Activated CD8-positive, alpha-beta T cell treated with anti-CD3 and anti-CD28 coated beads for 36 hours (primary cell): ENCODE measurements at regions not wholly inside any gene's neighbourhood (a gene's known extent, or its start where the extent isn't known, plus 50 kb on each side); places are given as distances from the start of the nearest gene placed in this dataset.

Source experiments
- ATAC-seq: fragments of 200-7000 bp; cut with Tn5 transposase; one replicate; pipeline ENCODE4 v1.10.0; 2021; ENCODE audit warnings: mild to moderate bottlenecking, moderate library complexity
- CTCF ChIA-PET: fragments of 350-600 bp; sonication (Branson Sonifier 250); formaldehyde crosslinking; loops from one replicate; lab custom pipeline; 2021; ENCODE audit warnings: antibody characterized with exemption; lab: Charles Lee
- POLR2A ChIA-PET: fragments of 350-600 bp; sonication (Branson Sonifier 250); formaldehyde crosslinking; loops from one replicate; lab custom pipeline; 2021; ENCODE audit warnings: antibody characterized with exemption; lab: Charles Lee
- DNase-seq: peaks from one replicate; pipeline ENCODE4 v3.0.0-alpha.2; 2020
- H3K27ac Mint-ChIP-seq: one replicate; pipeline ENCODE4 v1.8.0; 2021; ENCODE audit warnings: mild to moderate bottlenecking, mixed read lengths
- H3K27me3 Mint-ChIP-seq: one replicate; pipeline ENCODE4 v1.8.0; 2021; ENCODE audit warnings: mixed read lengths
- H3K36me3 Mint-ChIP-seq: one replicate; pipeline ENCODE4 v1.8.0; 2021; ENCODE audit warnings: low read depth, mixed read lengths
- H3K4me1 Mint-ChIP-seq: one replicate; pipeline ENCODE4 v1.8.0; 2021; ENCODE audit warnings: low read depth, mixed read lengths
- H3K4me3 Mint-ChIP-seq: one replicate; pipeline ENCODE4 v1.8.0; 2021; ENCODE audit warnings: mild to moderate bottlenecking, moderate library complexity, mixed read lengths
- H3K9me3 Mint-ChIP-seq: one replicate; pipeline ENCODE4 v1.8.0; 2021; ENCODE audit warnings: mixed read lengths
- CTCF ChIP-seq: fragments of 200-600 bp; IDR thresholded peaks from one replicate; pipeline ENCODE4 v1.8.0; 2022; ENCODE audit warnings: antibody characterized with exemption, mild to moderate bottlenecking
- intact Hi-C: fragments of 100-400 bp; cut with micrococcal nuclease; formaldehyde crosslinking; loops from one replicate; pipeline ENCODE4 v1.10.0; 2022

- Mint-ChIP-seq H3K36me3 (no peaks in the 10 kb centered on the region), H3K4me1 (peaks cover 5% of the 10 kb centered on the region), H3K27me3 (peaks cover 4% of the 10 kb centered on the region), H3K27ac (no peak overlapping the region), H3K9me3 (no peaks in the 10 kb centered on the region), H3K4me3 (no peak overlapping the region)
- intact Hi-C loops, result no loop called here
- TF ChIP-seq CTCF, result no peak
- ATAC-seq, result no peak
- DNase-seq, result no peak
- CTCF ChIA-PET, result no interaction called here
- POLR2A ChIA-PET, result no interaction called here
Observed at GRCh38 chr13:20340136-20340758, 108.1 kb upstream of the GJB6 start.

GRCh38 chr13:20337884-20338551, 105.9 kb upstream of the GJB6 start:
- no peaks in the 10 kb centered on the region for H3K9me3 Mint-ChIP-seq
- CTCF ChIA-PET, result no interaction called here
- POLR2A ChIA-PET, result no interaction called here
- no peak for ATAC-seq
- intact Hi-C loops, result no loop called here
- no peak overlapping the region for H3K4me3 Mint-ChIP-seq
- no peak overlapping the region for H3K27ac Mint-ChIP-seq
- peaks cover 5% of the 10 kb centered on the region for H3K4me1 Mint-ChIP-seq
- no peak for TF ChIP-seq CTCF
- peaks cover 4% of the 10 kb centered on the region for H3K27me3 Mint-ChIP-seq
- H3K36me3 Mint-ChIP-seq, result no peaks in the 10 kb centered on the region
- no peak for DNase-seq

- no peak for TF ChIP-seq CTCF
- Mint-ChIP-seq H3K9me3 (no peaks in the 10 kb centered on the region), H3K4me3 (no peak overlapping the region), H3K36me3 (no peaks in the 10 kb centered on the region), H3K27me3 (peaks cover 4% of the 10 kb centered on the region), H3K27ac (no peak overlapping the region), H3K4me1 (peaks cover 5% of the 10 kb centered on the region)
- intact Hi-C loops, result no loop called here
- ATAC-seq (no peak), DNase-seq (no peak)
- ChIA-PET CTCF (no interaction called here), POLR2A (no interaction called here)
Observed at GRCh38 chr13:20336761-20337160, 104.6 kb upstream of the GJB6 start.

GRCh38 chr13:20334309-20334708, 102.2 kb upstream of the GJB6 start:
- ChIA-PET CTCF (no interaction called here), POLR2A (no interaction called here)
- no peak for ATAC-seq
- no peak for TF ChIP-seq CTCF
- H3K9me3 Mint-ChIP-seq, result no peaks in the 10 kb centered on the region
- H3K4me3 Mint-ChIP-seq, result no peak overlapping the region
- peaks cover 4% of the 10 kb centered on the region for H3K27me3 Mint-ChIP-seq
- intact Hi-C loops, result no loop called here
- H3K27ac Mint-ChIP-seq, result no peak overlapping the region
- peaks cover 2% of the 10 kb centered on the region for H3K4me1 Mint-ChIP-seq
- no peaks in the 10 kb centered on the region for H3K36me3 Mint-ChIP-seq
- no peak for DNase-seq

GRCh38 chr13:20332361-20333096, 100.4 kb upstream of the GJB6 start:
- Mint-ChIP-seq H3K4me3 (no peak overlapping the region), H3K9me3 (peaks cover 5% of the 10 kb centered on the region), H3K27me3 (peaks cover 4% of the 10 kb centered on the region), H3K27ac (no peak overlapping the region), H3K4me1 (peaks cover 2% of the 10 kb centered on the region), H3K36me3 (no peaks in the 10 kb centered on the region)
- ChIA-PET CTCF (no interaction called here), POLR2A (no interaction called here)
- DNase-seq, result no peak
- no peak for ATAC-seq
- no peak for TF ChIP-seq CTCF
- intact Hi-C loops, result no loop called here
